Activated effector memory CD4-positive, alpha-beta T cell treated with anti-CD3 and anti-CD28 coated beads, Interleukin-2, amount 50 U/mL, for 16 hours (primary cell): ENCODE measurements at regions not wholly inside any gene's neighbourhood (a gene's known extent, or its start where the extent isn't known, plus 50 kb on each side); places are given as distances from the start of the nearest gene placed in this dataset.
A peak's percentile ranks its signal among the peaks of the same experiment; 100 is the strongest.
"Not testable (repeated sequence)": the region's sequence is repeated elsewhere in the genome, so short reads cannot be mapped to it uniquely, and the experiment has no call there.

Source experiments
- DNase-seq: peaks from one replicate; pipeline ENCODE4 v3.0.0-alpha.2; 2020

- not testable (repeated sequence) for DNase-seq
Observed at GRCh38 chr14:19052977-19053376, 85.7 kb downstream of the POTEM start.

- DNase-seq, result not testable (repeated sequence)
Observed at GRCh38 chr14:19053426-19054050, 86.3 kb downstream of the POTEM start.

- not testable (repeated sequence) for DNase-seq
Observed at GRCh38 chr14:19054108-19054721, 87.0 kb downstream of the POTEM start.

GRCh38 chr14:19054934-19055333, 87.7 kb downstream of the POTEM start:
- not testable (repeated sequence) for DNase-seq

- peak; percentile 64 for DNase-seq
Observed at GRCh38 chr14:19059066-19059465, 91.8 kb downstream of the POTEM start.

GRCh38 chr14:19061689-19062450, 94.6 kb downstream of the POTEM start:
- DNase-seq, result not testable (repeated sequence)

- not testable (repeated sequence) for DNase-seq
Observed at GRCh38 chr14:19068957-19069356, 101.7 kb downstream of the POTEM start.

- DNase-seq, result not testable (repeated sequence)
Observed at GRCh38 chr14:19072518-19072917, 105.3 kb downstream of the POTEM start.

GRCh38 chr14:19088632-19089031, 121.4 kb downstream of the POTEM start:
- not testable (repeated sequence) for DNase-seq

GRCh38 chr14:19093227-19093626, 126.0 kb downstream of the POTEM start:
- not testable (repeated sequence) for DNase-seq

- peak; percentile 60 for DNase-seq
Observed at GRCh38 chr14:19094731-19095130, 127.5 kb downstream of the POTEM start.

- DNase-seq, result not testable (repeated sequence)
Observed at GRCh38 chr14:19095167-19095566, 127.9 kb downstream of the POTEM start.

GRCh38 chr14:19096467-19096866, 129.2 kb downstream of the POTEM start:
- DNase-seq, result not testable (repeated sequence)

- DNase-seq, result peak; percentile 63
Observed at GRCh38 chr14:19096876-19097275, 129.6 kb downstream of the POTEM start.

GRCh38 chr14:19097306-19097705, 130.1 kb downstream of the POTEM start:
- DNase-seq, result peak; percentile 66

- peak; percentile 66 for DNase-seq
Observed at GRCh38 chr14:19097750-19098149, 130.5 kb downstream of the POTEM start.

GRCh38 chr14:19098230-19098629, 131.0 kb downstream of the POTEM start:
- peak; percentile 62 for DNase-seq

GRCh38 chr14:19098732-19099131, 131.5 kb downstream of the POTEM start:
- peak; percentile 64 for DNase-seq

- not testable (repeated sequence) for DNase-seq
Observed at GRCh38 chr14:19099336-19099735, 132.1 kb downstream of the POTEM start.

GRCh38 chr14:19099939-19100338, 132.7 kb downstream of the POTEM start:
- not testable (repeated sequence) for DNase-seq

GRCh38 chr14:19105551-19105950, 138.3 kb downstream of the POTEM start:
- DNase-seq, result not testable (repeated sequence)

- not testable (repeated sequence) for DNase-seq
Observed at GRCh38 chr14:19109887-19110286, 142.7 kb downstream of the POTEM start.

GRCh38 chr14:19120383-19120782, 153.1 kb downstream of the POTEM start:
- DNase-seq, result not testable (repeated sequence)
